IMR-90 (cell line): ENCODE measurements at regions not wholly inside any gene's neighbourhood (a gene's known extent, or its start where the extent isn't known, plus 50 kb on each side); places are given as distances from the start of the nearest gene placed in this dataset.

Source experiments
- ATAC-seq: fragments of 200-7000 bp; cut with Tn5 transposase; 2 replicates; pipeline ENCODE4 v1.9.1; 2020; ENCODE audit warnings: low read depth, mild to moderate bottlenecking, moderate library complexity
- BruUV-seq: library from RNA; stranded (reverse); fragments of 400-500 nt; replicated peaks from 2 replicates; lab custom pipeline; 2021; lab: Mats Ljungman, UMichigan
- CTCF ChIA-PET: fragments of 300-600 bp; formaldehyde crosslinking; extraction: SDS; loops from one replicate; lab custom pipeline; 2021; ENCODE audit warnings: antibody characterized with exemption; lab: Yijun Ruan, JAX
- POLR2A ChIA-PET: fragments of 300-600 bp; sonication (Branson Sonifier 250); formaldehyde crosslinking; loops from one replicate; lab custom pipeline; 2022; ENCODE audit warnings: antibody characterized with exemption; ENCODE audit not compliant: unreplicated experiment; lab: Charles Lee
- DNase-seq: peaks from one replicate; pipeline ENCODE4 v3.0.0; 2013
- H2AFZ ChIP-seq: replicated peaks from 2 replicates; pipeline ENCODE3; 2013; ENCODE audit warnings: low read length, mild to moderate bottlenecking; ENCODE audit not compliant: poor library complexity
- H2AK5ac ChIP-seq: 2 replicates; pipeline ENCODE4 v1.6.1; 2013; ENCODE audit warnings: low read depth, low read length, inconsistent platforms
- H2AK9ac ChIP-seq: replicated peaks from 2 replicates; pipeline ENCODE3; 2013; ENCODE audit warnings: mild to moderate bottlenecking, low read depth, low read length, moderate library complexity; ENCODE audit not compliant: poor library complexity
- H2BK120ac ChIP-seq: 2 replicates; pipeline ENCODE4 v1.6.1; 2013; ENCODE audit warnings: low read depth, low read length, inconsistent platforms
- H2BK15ac ChIP-seq: 3 replicates; pipeline ENCODE4 v1.6.1; 2013; ENCODE audit warnings: low read depth, low read length, inconsistent platforms
- H2BK20ac ChIP-seq: 2 replicates; pipeline ENCODE4 v1.6.1; 2013; ENCODE audit warnings: low read depth, mild to moderate bottlenecking, inconsistent platforms, low read length, moderate library complexity
- H2BK5ac ChIP-seq: 2 replicates; pipeline ENCODE4 v1.6.1; 2013; ENCODE audit warnings: mild to moderate bottlenecking, low read depth, low read length, inconsistent platforms; ENCODE audit not compliant: poor library complexity, severe bottlenecking
- H3K14ac ChIP-seq: replicated peaks from 2 replicates; pipeline ENCODE4 v1.6.1; 2013; ENCODE audit warnings: low read depth, low read length, inconsistent platforms
- H3K18ac ChIP-seq: 2 replicates; pipeline ENCODE4 v1.6.1; 2013; ENCODE audit warnings: low read depth, low read length, control low read depth
- H3K23ac ChIP-seq: 2 replicates; pipeline ENCODE4 v1.6.1; 2013; ENCODE audit warnings: low read depth, low read length, inconsistent platforms
- H3K27ac ChIP-seq: 2 replicates; pipeline ENCODE4 v1.5.1; 2013; ENCODE audit warnings: mild to moderate bottlenecking, control low read depth, low read length; ENCODE audit not compliant: insufficient read depth
- H3K27me3 ChIP-seq: 2 replicates; pipeline ENCODE4 v1.6.1; 2013; ENCODE audit warnings: low read length; ENCODE audit not compliant: control insufficient read depth, insufficient read depth
- H3K36me3 ChIP-seq: 2 replicates; pipeline ENCODE4 v1.6.1; 2013; ENCODE audit warnings: low read length, mixed read lengths; ENCODE audit not compliant: control insufficient read depth, insufficient read depth
- H3K4ac ChIP-seq: 2 replicates; pipeline ENCODE4 v1.6.1; 2013; ENCODE audit warnings: low read depth, low read length, inconsistent platforms
- H3K4me1 ChIP-seq: 2 replicates; pipeline ENCODE4 v1.6.1; 2013; ENCODE audit warnings: low read length, mixed read lengths; ENCODE audit not compliant: control insufficient read depth, insufficient read depth
- H3K4me2 ChIP-seq: 2 replicates; pipeline ENCODE4 v1.6.1; 2013; ENCODE audit warnings: low read depth, mild to moderate bottlenecking, control low read depth, low read length, moderate library complexity
- H3K4me3 ChIP-seq: 2 replicates; pipeline ENCODE4 v1.5.1; 2013; ENCODE audit warnings: low read depth, mild to moderate bottlenecking, control low read depth, low read length, moderate library complexity; ENCODE audit not compliant: insufficient read depth
- H3K56ac ChIP-seq: 2 replicates; pipeline ENCODE4 v1.6.1; 2013; ENCODE audit warnings: low read length, inconsistent platforms; ENCODE audit not compliant: insufficient read depth; ENCODE audit errors: extremely low read depth
- H3K79me1 ChIP-seq, 2 experiments: 2 replicates each; pipeline ENCODE4 v1.6.1; 2013; ENCODE audit warnings: low read length in 2 of 2, inconsistent platforms in 1 of 2, low read depth in 1 of 2
- H3K9ac ChIP-seq: 2 replicates; pipeline ENCODE4 v1.6.1; 2013; ENCODE audit warnings: low read depth, low read length, control low read depth
- H3K9me1 ChIP-seq: 2 replicates; pipeline ENCODE4 v1.6.1; 2013; ENCODE audit warnings: low read length, inconsistent platforms; ENCODE audit not compliant: insufficient read depth
- H3K9me3 ChIP-seq: 2 replicates; pipeline ENCODE4 v1.6.1; 2013; ENCODE audit warnings: low read length; ENCODE audit not compliant: control insufficient read depth, insufficient read depth
- H4K20me1 ChIP-seq: 2 replicates; pipeline ENCODE4 v1.6.1; 2013; ENCODE audit warnings: low read length, inconsistent platforms; ENCODE audit not compliant: insufficient read depth
- H4K5ac ChIP-seq: 2 replicates; pipeline ENCODE4 v1.6.1; 2013; ENCODE audit warnings: mild to moderate bottlenecking, low read depth, low read length, control low read depth
- H4K8ac ChIP-seq, 2 experiments: 2 replicates each; pipeline ENCODE4 v1.6.1; 2013; ENCODE audit warnings: low read depth in 2 of 2, low read length in 2 of 2, control low read depth in 1 of 2, inconsistent platforms in 1 of 2
- H4K91ac ChIP-seq: 2 replicates; pipeline ENCODE4 v1.6.1; 2013; ENCODE audit warnings: low read depth, low read length, inconsistent platforms; ENCODE audit not compliant: insufficient read depth
- BHLHE40 ChIP-seq: fragments of 150-350 bp; IDR thresholded peaks from 2 replicates; pipeline ENCODE4 v1.6.1; 2016; ENCODE audit warnings: mild to moderate bottlenecking, low read depth, low read length
- CEBPB ChIP-seq: IDR thresholded peaks from 2 replicates; pipeline ENCODE4 v1.6.1; 2012; ENCODE audit warnings: low read depth, low read length, improper control_type of control experiment
- FOS ChIP-seq: fragments of 150-350 bp; IDR thresholded peaks from 2 replicates; pipeline ENCODE4 v1.6.1; 2016; ENCODE audit warnings: low read depth, low read length
- MAFK ChIP-seq: IDR thresholded peaks from 2 replicates; pipeline ENCODE4 v1.6.1; 2012; ENCODE audit warnings: low read depth, low read length, improper control_type of control experiment
- MAZ ChIP-seq: IDR thresholded peaks from 2 replicates; pipeline ENCODE4 v1.6.1; 2012; ENCODE audit warnings: low read depth, mild to moderate bottlenecking, low read length, improper control_type of control experiment, moderate library complexity, borderline replicate concordance
- MXI1 ChIP-seq: IDR thresholded peaks from 2 replicates; pipeline ENCODE4 v1.6.1; 2012; ENCODE audit warnings: low read depth, mild to moderate bottlenecking, low read length, moderate library complexity, borderline replicate concordance
- NFE2L2 ChIP-seq: fragments of 150-350 bp; IDR thresholded peaks from 2 replicates; pipeline ENCODE4 v1.6.1; 2016; ENCODE audit warnings: low read depth, mild to moderate bottlenecking, low read length
- POLR2A ChIP-seq: IDR thresholded peaks from 2 replicates; pipeline ENCODE4 v1.6.1; 2012; ENCODE audit warnings: mild to moderate bottlenecking, low read depth, low read length
- RCOR1 ChIP-seq: IDR thresholded peaks from 2 replicates; pipeline ENCODE4 v1.6.1; 2012; ENCODE audit warnings: mild to moderate bottlenecking, low read length, improper control_type of control experiment; ENCODE audit not compliant: insufficient replicate concordance
- RFX5 ChIP-seq: IDR thresholded peaks from 2 replicates; pipeline ENCODE4 v1.8.0; 2012; ENCODE audit warnings: low read depth, mild to moderate bottlenecking, low read length, moderate library complexity
- SMC3 ChIP-seq: fragments of 150-350 bp; IDR thresholded peaks from 2 replicates; pipeline ENCODE4 v1.6.1; 2016; ENCODE audit warnings: low read depth, mild to moderate bottlenecking, antibody characterized with exemption, low read length, moderate library complexity
- WGBS, 2 experiments: methylation state at CpG; one replicate each; pipeline versions ENCODE4 v1.1.5 to v1.1.7; 2013; ENCODE audit warnings: missing lambda C conversion rate in 2 of 2; ENCODE audit not compliant: insufficient read length in 1 of 2; ENCODE audit errors: extremely low coverage in 2 of 2; 5-methylcytosine and 5-hydroxymethylcytosine counted together
- dilution Hi-C: fragments of 300-500 bp; cut with HindIII; formaldehyde crosslinking; loops from one replicate; pipeline ENCODE4 v1.14.3; 2018; ENCODE audit warnings: low sequenced_read_pairs; ENCODE audit not compliant: unreplicated experiment
- in situ Hi-C: fragments of 300-500 bp; cut with MboI; formaldehyde crosslinking; loops from 3 replicates; pipeline ENCODE4 v1.14.3; 2019; ENCODE audit warnings: low sequenced_read_pairs, inconsistent platforms, mixed read lengths
- intact Hi-C: fragments of 100-400 bp; cut with micrococcal nuclease; formaldehyde crosslinking; loops from 2 replicates; pipeline ENCODE4 v1.10.0; 2022
- TF ChIP-seq, protein P1 (sequence below): fragments of 150-350 bp; IDR thresholded peaks from 2 replicates; pipeline ENCODE4 v1.6.1; 2016; ENCODE audit warnings: low read depth, mild to moderate bottlenecking, low read length, moderate library complexity, borderline replicate concordance
- TF ChIP-seq, protein P2 (sequence below): conservative IDR thresholded peaks from 2 replicates; pipeline ENCODE4 v1.5.1; 2012; ENCODE audit warnings: mild to moderate bottlenecking, low read depth, low read length, improper control_type of control experiment
- TF ChIP-seq, protein P3 (sequence below): fragments of 150-350 bp; IDR thresholded peaks from 2 replicates; pipeline ENCODE4 v1.6.1; 2017; ENCODE audit warnings: mild to moderate bottlenecking, antibody characterized with exemption, low read length, low read depth

DNA sequence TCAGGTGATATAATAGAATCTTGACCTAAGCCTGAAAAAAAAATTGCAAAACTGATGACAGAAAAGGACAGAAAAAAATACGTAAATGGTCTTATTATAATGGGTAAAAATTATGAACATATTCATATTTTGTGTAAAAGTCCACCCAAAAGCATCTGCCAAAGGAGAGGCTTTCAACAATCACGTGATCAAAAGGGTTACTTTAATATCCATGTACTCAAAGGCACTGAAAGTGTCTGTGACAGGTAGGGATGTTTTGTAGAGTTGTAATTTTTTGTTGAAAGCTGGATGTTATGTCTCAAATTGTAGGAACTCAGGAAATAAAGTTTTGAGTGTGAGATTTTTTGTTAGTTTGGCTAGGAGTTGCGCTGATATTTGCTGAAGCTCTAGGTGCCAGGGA is 144.8 kb upstream of the GALNTL6 start:
- Histone ChIP-seq H3K18ac (no peak overlapping the region), H3K27ac (no peak overlapping the region), H3K79me1 (no peaks in the 10 kb centered on the region), H3K27me3 (no peaks in the 10 kb centered on the region), H3K4ac (no peak overlapping the region), H3K36me3 (no peaks in the 10 kb centered on the region), H3K14ac (no peak overlapping the region), H2BK15ac (no peak overlapping the region), H4K91ac (no peak overlapping the region), H4K5ac (no peak overlapping the region), H2BK120ac (no peak overlapping the region), H3K4me2 (no peak overlapping the region), H2AK9ac (no peak overlapping the region), H2AK5ac (no peak overlapping the region), H4K8ac (no peak overlapping the region), H2BK5ac (no peak overlapping the region), H3K9ac (no peak overlapping the region), H3K9me3 (peaks cover 8% of the 10 kb centered on the region), H3K9me1 (no peaks in the 10 kb centered on the region), H3K4me3 (no peak overlapping the region), H3K4me1 (no peaks in the 10 kb centered on the region), H2AFZ (no peak overlapping the region), H2BK20ac (no peak overlapping the region), H3K23ac (no peak overlapping the region), H4K20me1 (no peaks in the 10 kb centered on the region), H3K56ac (no peak overlapping the region)
- ChIA-PET CTCF (no interaction called here), POLR2A (no interaction called here)
- no CpG with 5 or more reads among the region's 3 CpGs for WGBS, 2 experiments
- ATAC-seq, result no peak
- BruUV-seq, result no TSS peak
- dilution Hi-C loops, result no loop called here
- no peak for DNase-seq
- in situ Hi-C loops, result no loop called here
- TF ChIP-seq NFE2L2 (no peak), POLR2A (no peak), MXI1 (no peak), FOS (no peak), RFX5 (no peak), BHLHE40 (no peak), RCOR1 (no peak), SMC3 (no peak), MAZ (no peak), CEBPB (no peak), MAFK (no peak)
- TF ChIP-seq, protein P1, sequence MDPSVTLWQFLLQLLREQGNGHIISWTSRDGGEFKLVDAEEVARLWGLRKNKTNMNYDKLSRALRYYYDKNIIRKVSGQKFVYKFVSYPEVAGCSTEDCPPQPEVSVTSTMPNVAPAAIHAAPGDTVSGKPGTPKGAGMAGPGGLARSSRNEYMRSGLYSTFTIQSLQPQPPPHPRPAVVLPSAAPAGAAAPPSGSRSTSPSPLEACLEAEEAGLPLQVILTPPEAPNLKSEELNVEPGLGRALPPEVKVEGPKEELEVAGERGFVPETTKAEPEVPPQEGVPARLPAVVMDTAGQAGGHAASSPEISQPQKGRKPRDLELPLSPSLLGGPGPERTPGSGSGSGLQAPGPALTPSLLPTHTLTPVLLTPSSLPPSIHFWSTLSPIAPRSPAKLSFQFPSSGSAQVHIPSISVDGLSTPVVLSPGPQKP, result no peak
- TF ChIP-seq, protein P2, sequence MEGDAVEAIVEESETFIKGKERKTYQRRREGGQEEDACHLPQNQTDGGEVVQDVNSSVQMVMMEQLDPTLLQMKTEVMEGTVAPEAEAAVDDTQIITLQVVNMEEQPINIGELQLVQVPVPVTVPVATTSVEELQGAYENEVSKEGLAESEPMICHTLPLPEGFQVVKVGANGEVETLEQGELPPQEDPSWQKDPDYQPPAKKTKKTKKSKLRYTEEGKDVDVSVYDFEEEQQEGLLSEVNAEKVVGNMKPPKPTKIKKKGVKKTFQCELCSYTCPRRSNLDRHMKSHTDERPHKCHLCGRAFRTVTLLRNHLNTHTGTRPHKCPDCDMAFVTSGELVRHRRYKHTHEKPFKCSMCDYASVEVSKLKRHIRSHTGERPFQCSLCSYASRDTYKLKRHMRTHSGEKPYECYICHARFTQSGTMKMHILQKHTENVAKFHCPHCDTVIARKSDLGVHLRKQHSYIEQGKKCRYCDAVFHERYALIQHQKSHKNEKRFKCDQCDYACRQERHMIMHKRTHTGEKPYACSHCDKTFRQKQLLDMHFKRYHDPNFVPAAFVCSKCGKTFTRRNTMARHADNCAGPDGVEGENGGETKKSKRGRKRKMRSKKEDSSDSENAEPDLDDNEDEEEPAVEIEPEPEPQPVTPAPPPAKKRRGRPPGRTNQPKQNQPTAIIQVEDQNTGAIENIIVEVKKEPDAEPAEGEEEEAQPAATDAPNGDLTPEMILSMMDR, result no peak
- TF ChIP-seq, protein P3, sequence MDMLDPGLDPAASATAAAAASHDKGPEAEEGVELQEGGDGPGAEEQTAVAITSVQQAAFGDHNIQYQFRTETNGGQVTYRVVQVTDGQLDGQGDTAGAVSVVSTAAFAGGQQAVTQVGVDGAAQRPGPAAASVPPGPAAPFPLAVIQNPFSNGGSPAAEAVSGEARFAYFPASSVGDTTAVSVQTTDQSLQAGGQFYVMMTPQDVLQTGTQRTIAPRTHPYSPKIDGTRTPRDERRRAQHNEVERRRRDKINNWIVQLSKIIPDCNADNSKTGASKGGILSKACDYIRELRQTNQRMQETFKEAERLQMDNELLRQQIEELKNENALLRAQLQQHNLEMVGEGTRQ, result no peak
- intact Hi-C loops, result no loop called here
